ENCODE measurements at regions not wholly inside any gene's neighbourhood (a gene's known extent, or its start where the extent isn't known, plus 50 kb on each side); places are given as distances from the start of the nearest gene placed in this dataset.

DNA sequence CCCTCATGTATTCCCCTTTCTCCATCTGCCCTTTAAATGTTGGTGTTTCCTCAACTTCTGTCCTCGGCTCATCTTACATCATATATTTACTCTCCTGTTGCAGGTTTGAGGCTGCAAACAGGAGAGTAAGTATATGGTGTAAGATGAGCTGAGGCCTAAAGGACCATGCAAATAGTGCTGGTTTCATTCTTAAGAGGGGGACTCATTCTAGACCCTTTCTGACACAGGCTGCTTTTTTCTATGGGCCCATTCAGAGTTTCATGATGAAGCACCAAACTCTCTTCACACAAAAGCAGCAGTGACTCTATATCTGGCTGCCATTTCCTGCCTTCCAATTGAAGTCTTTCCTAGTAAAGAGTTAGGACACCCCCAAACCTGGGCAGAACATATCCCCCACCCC lies 218.5 kb downstream of the PHLDA1 start (continued):
- TF ChIP-seq, protein P1, sequence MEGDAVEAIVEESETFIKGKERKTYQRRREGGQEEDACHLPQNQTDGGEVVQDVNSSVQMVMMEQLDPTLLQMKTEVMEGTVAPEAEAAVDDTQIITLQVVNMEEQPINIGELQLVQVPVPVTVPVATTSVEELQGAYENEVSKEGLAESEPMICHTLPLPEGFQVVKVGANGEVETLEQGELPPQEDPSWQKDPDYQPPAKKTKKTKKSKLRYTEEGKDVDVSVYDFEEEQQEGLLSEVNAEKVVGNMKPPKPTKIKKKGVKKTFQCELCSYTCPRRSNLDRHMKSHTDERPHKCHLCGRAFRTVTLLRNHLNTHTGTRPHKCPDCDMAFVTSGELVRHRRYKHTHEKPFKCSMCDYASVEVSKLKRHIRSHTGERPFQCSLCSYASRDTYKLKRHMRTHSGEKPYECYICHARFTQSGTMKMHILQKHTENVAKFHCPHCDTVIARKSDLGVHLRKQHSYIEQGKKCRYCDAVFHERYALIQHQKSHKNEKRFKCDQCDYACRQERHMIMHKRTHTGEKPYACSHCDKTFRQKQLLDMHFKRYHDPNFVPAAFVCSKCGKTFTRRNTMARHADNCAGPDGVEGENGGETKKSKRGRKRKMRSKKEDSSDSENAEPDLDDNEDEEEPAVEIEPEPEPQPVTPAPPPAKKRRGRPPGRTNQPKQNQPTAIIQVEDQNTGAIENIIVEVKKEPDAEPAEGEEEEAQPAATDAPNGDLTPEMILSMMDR (IDR thresholded peaks at IDR 0.05; ENCODE audit: low read depth, low read length, missing input control) = no peak
- TF ChIP-seq EGR1 (IDR thresholded peaks at IDR 0.05; ENCODE audit: low read depth in 2 of 2) (no peak), GABPA (IDR thresholded peaks at IDR 0.05 in 1 of 2, conservative IDR thresholded peaks at IDR 0.05 in 1 of 2) (no peak), RXRA (IDR thresholded peaks at IDR 0.05) (no peak)

DNA sequence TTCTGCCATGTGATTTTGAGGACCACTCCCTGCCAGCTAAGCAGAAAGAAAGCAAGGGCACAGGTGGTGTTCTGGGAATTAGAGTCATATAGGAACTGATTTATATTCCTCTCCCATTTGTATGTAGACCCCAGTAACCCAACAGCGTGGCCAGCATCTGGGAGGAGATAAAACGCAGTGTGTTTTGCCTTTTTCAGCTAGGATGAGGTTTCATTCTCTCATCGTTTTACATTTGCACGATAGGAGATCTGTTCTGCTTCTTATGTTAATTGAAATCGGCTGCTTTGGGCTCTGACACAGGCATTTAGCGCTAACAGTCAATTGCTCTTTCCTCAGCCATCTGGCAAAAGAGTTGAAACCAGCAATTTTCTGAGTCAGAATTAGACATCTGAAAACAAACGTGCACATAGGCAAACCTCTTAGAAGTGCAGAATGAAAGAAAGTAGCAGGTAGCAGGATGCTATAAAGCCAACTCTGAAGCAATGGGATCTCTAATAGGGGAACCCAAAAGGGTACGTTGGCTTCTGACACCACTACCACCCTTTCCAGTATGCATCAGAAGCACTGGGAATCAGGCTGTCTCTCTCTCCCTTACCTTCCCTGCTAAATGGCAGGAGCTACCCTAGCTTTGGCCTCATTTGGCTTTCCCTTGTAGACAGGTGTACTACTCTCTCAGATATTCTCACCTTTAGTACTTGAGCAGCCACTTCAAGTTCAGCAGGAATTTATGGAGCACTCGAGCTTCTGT lies 219.1 kb downstream of the PHLDA1 start:
- no peak for DNase-seq (ENCODE audit: low spot score)
- TF ChIP-seq TAF1 (conservative IDR thresholded peaks at IDR 0.05) (no peak), FOXA1 (IDR thresholded peaks at IDR 0.05) (no peak), FOXA2 (IDR thresholded peaks at IDR 0.05) (no peak), HNF4G (IDR thresholded peaks at IDR 0.05) (no peak), NR2F2 (IDR thresholded peaks at IDR 0.05) (no peak), GABPA (IDR thresholded peaks at IDR 0.05 in 1 of 2, conservative IDR thresholded peaks at IDR 0.05 in 1 of 2) (no peak), RXRA (IDR thresholded peaks at IDR 0.05) (no peak), SP1 (IDR thresholded peaks at IDR 0.05) (no peak)
- TF ChIP-seq, protein P2, sequence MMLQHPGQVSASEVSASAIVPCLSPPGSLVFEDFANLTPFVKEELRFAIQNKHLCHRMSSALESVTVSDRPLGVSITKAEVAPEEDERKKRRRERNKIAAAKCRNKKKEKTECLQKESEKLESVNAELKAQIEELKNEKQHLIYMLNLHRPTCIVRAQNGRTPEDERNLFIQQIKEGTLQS (IDR thresholded peaks at IDR 0.05) = no peak
- TF ChIP-seq, protein P1 (IDR thresholded peaks at IDR 0.05; ENCODE audit: low read depth, low read length, missing input control) = no peak
- Histone ChIP-seq H3K27me3 (ENCODE audit: control insufficient read depth in 4 of 4, insufficient read depth in 4 of 4, low read length in 3 of 4) (no peaks in the 10 kb centered on the region), H3K4me1 (ENCODE audit: control insufficient read depth in 4 of 4, insufficient read depth in 4 of 4, low read length in 3 of 4) (no peaks in the 10 kb centered on the region), H3K36me3 (ENCODE audit: control insufficient read depth in 4 of 4, insufficient read depth in 3 of 4, low read depth in 1 of 4, low read length in 3 of 4) (no peaks in the 10 kb centered on the region), H3K27ac (ENCODE audit: low read depth in 1 of 2, low read length in 2 of 2) (no peak overlapping the region), H3K9me3 (ENCODE audit: control insufficient read depth in 4 of 4, low read length in 3 of 4) (peaks cover 0 to 2% (median 0%) of the 10 kb centered on the region in 4 donors), H3K9ac (ENCODE audit: low read depth in 1 of 2, low read length in 2 of 2) (peak overlapping the region in 1 of 2 donors; percentile 9), H3K4me3 (ENCODE audit: low read depth in 1 of 3, low read length in 3 of 3) (no peak overlapping the region)
- 68% methylated on average over 9 of the region's 9 CpGs for WGBS

DNA sequence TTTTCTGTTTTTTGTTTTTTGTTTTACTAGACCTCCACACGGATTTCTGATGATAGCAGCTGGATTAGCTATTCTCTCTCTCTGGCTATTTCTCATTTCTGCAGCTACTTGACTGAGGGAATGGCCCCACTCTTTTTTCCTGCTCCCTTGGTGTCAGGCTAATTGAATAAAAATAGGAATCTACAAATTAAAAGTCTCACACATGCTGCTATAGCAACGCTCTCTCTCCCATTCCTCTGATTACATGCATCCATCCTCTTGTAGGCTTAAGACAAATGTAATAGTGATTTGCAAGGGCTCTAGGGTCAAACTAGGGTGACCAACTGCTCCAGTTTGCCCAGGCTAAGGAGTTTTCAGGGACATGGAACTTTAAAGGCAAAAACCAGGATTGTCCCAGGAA lies 221.8 kb downstream of the PHLDA1 start:
- no peak overlapping the region for H3K27ac ChIP-seq (ENCODE audit: low read depth in 1 of 2, low read length in 2 of 2)
- H3K36me3 ChIP-seq (ENCODE audit: control insufficient read depth in 4 of 4, insufficient read depth in 3 of 4, low read depth in 1 of 4, low read length in 3 of 4) = no peaks in the 10 kb centered on the region
- no peaks in the 10 kb centered on the region for H3K27me3 ChIP-seq (ENCODE audit: control insufficient read depth in 4 of 4, insufficient read depth in 4 of 4, low read length in 3 of 4)
- H3K4me3 ChIP-seq (ENCODE audit: low read depth in 1 of 3, low read length in 3 of 3) = no peak overlapping the region
- DNase-seq (ENCODE audit: low spot score) = no peak
- H3K4me1 ChIP-seq (ENCODE audit: control insufficient read depth in 4 of 4, insufficient read depth in 4 of 4, low read length in 3 of 4) = no peaks in the 10 kb centered on the region
- H3K9ac ChIP-seq (ENCODE audit: low read depth in 1 of 2, low read length in 2 of 2) = no peak overlapping the region
- H3K9me3 ChIP-seq (ENCODE audit: control insufficient read depth in 4 of 4, low read length in 3 of 4) = peaks cover 0 to 2% (median 0%) of the 10 kb centered on the region in 4 donors
- TF ChIP-seq, protein P3, sequence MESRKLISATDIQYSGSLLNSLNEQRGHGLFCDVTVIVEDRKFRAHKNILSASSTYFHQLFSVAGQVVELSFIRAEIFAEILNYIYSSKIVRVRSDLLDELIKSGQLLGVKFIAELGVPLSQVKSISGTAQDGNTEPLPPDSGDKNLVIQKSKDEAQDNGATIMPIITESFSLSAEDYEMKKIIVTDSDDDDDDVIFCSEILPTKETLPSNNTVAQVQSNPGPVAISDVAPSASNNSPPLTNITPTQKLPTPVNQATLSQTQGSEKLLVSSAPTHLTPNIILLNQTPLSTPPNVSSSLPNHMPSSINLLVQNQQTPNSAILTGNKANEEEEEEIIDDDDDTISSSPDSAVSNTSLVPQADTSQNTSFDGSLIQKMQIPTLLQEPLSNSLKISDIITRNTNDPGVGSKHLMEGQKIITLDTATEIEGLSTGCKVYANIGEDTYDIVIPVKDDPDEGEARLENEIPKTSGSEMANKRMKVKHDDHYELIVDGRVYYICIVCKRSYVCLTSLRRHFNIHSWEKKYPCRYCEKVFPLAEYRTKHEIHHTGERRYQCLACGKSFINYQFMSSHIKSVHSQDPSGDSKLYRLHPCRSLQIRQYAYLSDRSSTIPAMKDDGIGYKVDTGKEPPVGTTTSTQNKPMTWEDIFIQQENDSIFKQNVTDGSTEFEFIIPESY (IDR thresholded peaks at IDR 0.05) = no peak
- no peak for TF ChIP-seq EGR1 (IDR thresholded peaks at IDR 0.05; ENCODE audit: low read depth in 2 of 2)
- TF ChIP-seq NR2F2 (IDR thresholded peaks at IDR 0.05) = no peak
- no peak for TF ChIP-seq TAF1 (conservative IDR thresholded peaks at IDR 0.05)
- no peak for TF ChIP-seq FOXA1 (IDR thresholded peaks at IDR 0.05)
- TF ChIP-seq, protein P1 (IDR thresholded peaks at IDR 0.05; ENCODE audit: low read depth, low read length, missing input control) = no peak
- TF ChIP-seq RXRA (IDR thresholded peaks at IDR 0.05) = no peak
- TF ChIP-seq, protein P2 (IDR thresholded peaks at IDR 0.05) = no peak
- no peak for TF ChIP-seq FOXA2 (IDR thresholded peaks at IDR 0.05)
- no peak for TF ChIP-seq HNF4A (conservative IDR thresholded peaks at IDR 0.05)
- TF ChIP-seq JUND (IDR thresholded peaks at IDR 0.05) = no peak
- no peak for TF ChIP-seq SP1 (IDR thresholded peaks at IDR 0.05)
- TF ChIP-seq, protein P4, sequence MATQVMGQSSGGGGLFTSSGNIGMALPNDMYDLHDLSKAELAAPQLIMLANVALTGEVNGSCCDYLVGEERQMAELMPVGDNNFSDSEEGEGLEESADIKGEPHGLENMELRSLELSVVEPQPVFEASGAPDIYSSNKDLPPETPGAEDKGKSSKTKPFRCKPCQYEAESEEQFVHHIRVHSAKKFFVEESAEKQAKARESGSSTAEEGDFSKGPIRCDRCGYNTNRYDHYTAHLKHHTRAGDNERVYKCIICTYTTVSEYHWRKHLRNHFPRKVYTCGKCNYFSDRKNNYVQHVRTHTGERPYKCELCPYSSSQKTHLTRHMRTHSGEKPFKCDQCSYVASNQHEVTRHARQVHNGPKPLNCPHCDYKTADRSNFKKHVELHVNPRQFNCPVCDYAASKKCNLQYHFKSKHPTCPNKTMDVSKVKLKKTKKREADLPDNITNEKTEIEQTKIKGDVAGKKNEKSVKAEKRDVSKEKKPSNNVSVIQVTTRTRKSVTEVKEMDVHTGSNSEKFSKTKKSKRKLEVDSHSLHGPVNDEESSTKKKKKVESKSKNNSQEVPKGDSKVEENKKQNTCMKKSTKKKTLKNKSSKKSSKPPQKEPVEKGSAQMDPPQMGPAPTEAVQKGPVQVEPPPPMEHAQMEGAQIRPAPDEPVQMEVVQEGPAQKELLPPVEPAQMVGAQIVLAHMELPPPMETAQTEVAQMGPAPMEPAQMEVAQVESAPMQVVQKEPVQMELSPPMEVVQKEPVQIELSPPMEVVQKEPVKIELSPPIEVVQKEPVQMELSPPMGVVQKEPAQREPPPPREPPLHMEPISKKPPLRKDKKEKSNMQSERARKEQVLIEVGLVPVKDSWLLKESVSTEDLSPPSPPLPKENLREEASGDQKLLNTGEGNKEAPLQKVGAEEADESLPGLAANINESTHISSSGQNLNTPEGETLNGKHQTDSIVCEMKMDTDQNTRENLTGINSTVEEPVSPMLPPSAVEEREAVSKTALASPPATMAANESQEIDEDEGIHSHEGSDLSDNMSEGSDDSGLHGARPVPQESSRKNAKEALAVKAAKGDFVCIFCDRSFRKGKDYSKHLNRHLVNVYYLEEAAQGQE (IDR thresholded peaks at IDR 0.05) = no peak
- 82% methylated on average over 2 of the region's 2 CpGs for WGBS

Measured in liver (tissue), 8 donors.